ENCODE measurements at regions not wholly inside any gene's neighbourhood (a gene's known extent, or its start where the extent isn't known, plus 50 kb on each side); places are given as distances from the start of the nearest gene placed in this dataset.

DNA sequence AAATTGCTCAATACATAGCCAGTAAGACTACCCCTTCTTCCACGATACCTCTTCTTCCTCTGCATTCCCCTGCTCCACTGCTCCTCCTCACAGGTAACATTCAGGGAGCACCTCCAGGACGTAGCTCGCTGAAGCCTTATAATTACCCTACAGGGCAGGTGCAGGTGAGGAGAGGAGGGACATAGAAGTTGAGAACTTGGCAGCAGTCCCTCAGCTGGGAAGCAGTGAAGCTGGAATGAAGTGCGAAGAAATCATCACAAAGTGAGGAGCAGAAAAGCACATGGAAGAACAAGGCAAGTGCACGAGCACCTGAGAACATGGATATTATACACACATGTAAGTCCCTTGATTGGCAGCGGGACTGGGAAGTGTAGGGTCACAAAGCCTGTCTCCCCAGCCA lies 118.2 kb downstream of the HSD17B3 start:
- DNase-seq, result no peak

GRCh38 chr9:96178153-96178552 lies 123.8 kb downstream of the HSD17B3 start:
- no peak for DNase-seq

GRCh38 chr9:96177719-96178028 lies 124.3 kb downstream of the HSD17B3 start:
- no peak for DNase-seq

GRCh38 chr9:96177005-96177718 lies 124.8 kb downstream of the HSD17B3 start:
- no peak for DNase-seq

DNA sequence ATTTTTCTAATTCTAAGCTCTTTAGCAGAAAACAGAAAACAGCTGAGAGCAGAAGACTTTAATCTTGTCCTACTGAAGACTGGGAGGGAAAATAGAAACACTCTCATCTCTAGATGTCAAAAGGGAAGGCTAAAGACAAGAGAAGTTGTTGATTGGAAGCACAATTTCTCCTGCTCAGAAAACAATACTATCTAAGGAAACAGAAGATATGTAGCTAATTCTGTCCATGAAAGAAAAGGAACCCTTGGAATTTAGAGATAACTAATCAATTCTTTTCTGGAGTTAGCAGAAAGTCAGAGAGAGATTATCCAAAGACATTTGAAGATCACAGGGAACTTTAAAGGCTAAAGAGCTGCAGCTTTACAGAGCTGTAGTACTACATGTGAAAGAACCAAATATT lies 126.2 kb downstream of the HSD17B3 start:
- DNase-seq, result no peak

- DNase-seq, result no peak
These were observed 127.0 kb downstream of the HSD17B3 start for GRCh38 chr9:96175001-96175400.

DNA sequence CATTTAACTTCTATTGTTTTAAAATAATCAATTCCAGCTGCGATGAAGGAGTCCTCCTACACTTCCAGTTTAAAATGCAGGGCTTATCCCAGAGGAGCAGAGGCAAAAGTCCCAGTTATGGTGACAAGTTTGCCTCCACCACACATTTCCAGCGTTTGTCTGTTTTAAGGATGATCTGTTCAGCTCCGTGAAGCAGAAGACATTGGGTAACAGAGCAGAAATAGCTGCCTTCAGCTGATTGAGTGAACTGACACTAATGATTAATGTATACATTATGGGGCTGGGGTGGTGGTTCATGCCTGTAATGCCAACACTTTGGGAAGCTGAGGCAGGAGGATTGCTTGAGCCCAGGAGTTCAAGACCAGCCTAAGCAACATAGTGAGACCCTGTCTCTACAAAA lies 127.6 kb downstream of the HSD17B3 start:
- no peak for DNase-seq

DNA sequence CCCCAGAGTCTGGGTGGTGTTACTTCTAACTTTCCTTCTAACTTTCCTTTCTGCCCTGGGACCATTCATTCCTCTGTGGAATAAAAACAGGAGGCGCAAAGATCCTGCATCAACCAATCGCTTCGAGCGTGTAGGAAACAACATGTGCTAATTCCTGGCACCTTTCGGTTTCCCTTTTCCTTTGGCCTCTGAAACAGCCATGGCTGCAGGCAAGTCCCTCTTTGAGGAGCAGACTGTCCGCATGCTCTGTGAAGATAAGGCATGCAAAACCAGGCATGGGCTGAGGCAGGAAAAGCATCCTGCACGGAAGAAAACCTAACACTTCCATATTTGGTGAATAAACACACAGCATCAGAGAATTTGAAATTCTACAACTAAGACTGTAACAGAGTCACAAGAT lies 128.3 kb downstream of the HSD17B3 start:
- DNase-seq, result no peak

DNA sequence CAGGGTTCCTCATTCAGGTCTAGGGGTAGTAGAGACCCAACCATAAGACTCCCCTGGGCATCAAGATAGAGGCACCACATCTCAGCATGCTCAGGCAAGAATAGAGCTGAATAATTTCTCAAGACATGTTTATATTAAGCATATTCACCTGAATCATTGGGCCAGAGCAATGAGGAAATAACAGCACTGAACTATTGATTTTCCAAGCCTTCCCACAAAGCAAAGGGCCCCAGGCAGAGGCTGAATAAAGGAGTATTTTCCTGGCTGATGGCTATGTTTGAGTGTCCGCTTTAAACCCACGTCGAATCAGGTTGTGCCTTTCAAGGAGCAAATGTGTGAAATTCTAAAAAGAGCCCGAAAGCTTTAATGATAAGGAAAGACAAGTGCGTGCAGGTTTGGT lies 129.2 kb downstream of the HSD17B3 start:
- DNase-seq, result no peak

DNA sequence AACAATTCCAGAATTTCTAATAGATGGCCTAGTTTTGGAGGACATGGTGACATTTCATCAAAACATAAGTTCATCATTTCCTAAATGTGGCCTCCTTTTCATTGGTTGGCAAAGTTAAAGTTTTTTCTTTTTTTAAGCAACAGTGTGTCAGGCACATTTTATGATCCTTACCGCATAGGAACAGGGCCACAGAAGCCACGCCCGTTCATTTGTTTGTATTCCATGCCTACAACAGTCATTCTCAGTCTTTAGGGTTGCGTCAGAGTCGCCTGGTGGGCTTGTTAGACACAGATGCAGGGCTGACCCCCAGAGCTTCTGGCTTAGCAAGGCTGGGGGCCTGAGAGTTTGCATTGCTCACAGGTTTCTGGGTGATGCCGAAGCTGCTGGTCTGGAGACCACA lies 130.2 kb downstream of the HSD17B3 start:
- no peak for DNase-seq

- DNase-seq, result no peak
These were observed 132.1 kb downstream of the HSD17B3 start for GRCh38 chr9:96169901-96170300.

- DNase-seq, result no peak
These were observed 132.5 kb downstream of the HSD17B3 start for GRCh38 chr9:96169484-96169883.

DNA sequence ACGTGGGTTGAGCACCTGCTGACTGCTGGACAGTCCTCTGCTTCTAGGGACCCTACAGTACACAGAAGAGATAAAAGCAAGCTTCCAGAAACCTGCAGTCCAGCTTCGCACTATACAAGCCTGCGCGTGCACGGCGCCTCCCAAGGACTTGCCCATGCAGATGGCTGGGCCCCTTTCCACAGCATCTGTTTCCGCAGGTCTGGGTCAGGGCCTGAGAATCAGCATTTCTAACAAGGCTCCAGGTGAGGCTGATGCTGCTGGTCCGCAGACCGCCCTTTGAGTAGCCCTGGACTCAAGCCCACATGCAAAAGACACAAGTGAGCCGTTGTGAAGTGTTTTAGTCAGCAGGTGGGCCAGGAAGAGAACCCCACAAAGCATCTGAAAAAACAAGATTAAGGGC lies 133.1 kb downstream of the HSD17B3 start:
- DNase-seq, result no peak

DNA sequence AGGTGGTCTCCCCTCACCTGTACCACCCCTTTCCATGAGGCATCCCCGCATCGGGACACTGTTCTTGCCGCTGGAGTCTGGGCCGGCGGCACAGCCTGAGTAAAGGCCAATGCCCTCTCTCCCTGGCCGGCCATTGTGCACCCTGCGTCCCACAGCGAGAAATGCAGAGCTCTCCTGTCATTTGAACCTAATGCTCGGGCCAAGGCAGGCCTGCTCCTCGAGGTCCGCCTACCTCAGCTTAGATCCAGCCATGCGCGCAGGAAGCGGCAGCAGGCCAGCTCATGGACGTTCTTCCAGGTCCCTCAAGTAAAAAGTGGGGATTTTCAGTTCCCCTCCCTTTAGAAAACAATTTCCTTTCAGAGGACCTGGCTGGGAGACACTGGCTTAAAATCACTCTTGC lies 135.0 kb downstream of the HSD17B3 start:
- DNase-seq, result no peak

DNA sequence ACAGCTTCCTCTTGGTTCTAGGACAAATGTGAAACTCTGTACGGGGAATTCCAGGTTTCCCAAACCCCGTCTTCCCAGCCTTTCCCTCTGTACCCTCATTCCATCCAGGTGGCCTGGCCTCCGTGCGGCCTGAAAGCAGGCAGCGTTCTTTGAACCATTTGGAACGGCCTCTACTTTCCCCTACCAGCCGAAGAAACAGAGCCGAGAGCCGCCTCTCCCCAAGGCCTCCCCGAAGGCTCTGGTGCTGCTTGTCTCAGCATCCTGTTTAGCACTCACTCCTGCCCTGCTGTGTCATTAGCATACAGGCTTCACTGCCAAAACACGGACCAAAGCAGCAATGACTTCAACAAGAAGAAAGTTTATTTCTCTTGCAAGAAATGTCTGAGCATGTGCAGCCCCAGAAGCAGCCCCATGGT lies 137.7 kb downstream of the HSD17B3 start:
- DNase-seq, result no peak

GRCh38 chr9:96163712-96164111 lies 138.3 kb downstream of the HSD17B3 start:
- no peak for DNase-seq

DNA sequence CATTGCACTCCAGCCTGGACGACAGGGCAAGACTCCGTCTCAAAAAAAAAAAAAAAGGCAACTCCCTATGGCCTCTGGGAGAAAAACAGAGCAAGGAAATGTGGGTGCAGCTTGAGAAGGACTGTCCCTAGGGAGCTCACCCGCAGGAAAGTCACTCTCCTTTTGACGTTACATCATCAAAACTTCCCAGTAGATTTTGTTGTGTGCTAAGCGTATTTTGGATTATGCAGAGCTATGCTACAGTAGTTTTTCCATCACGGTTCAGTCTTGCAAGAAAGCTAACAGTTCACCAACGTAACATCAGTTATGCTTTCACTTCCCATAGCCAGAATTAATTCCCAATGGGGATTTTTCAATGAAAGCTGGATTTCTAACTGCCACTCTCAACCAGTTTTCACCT lies 138.8 kb downstream of the HSD17B3 start:
- DNase-seq, result no peak

DNA sequence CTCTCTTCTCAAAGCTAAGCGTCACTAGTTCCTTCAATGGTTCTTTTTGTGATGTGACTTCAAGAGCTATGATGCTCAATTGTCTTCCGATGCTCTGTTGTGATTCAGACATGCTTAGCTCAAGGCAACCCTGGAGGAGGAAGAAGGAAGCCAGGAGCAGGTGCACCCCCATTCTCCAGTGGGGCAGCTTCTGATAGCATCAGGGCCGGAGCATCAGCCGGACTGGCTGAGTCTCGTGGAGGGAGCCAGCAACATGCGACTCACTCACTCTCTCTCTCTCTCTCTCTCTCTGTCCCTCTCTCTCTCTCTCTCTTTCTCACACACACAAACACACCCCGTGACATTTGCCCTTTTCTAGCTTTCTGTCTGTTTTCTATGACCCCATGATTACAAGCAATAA lies 140.2 kb downstream of the HSD17B3 start:
- no peak for DNase-seq

DNA sequence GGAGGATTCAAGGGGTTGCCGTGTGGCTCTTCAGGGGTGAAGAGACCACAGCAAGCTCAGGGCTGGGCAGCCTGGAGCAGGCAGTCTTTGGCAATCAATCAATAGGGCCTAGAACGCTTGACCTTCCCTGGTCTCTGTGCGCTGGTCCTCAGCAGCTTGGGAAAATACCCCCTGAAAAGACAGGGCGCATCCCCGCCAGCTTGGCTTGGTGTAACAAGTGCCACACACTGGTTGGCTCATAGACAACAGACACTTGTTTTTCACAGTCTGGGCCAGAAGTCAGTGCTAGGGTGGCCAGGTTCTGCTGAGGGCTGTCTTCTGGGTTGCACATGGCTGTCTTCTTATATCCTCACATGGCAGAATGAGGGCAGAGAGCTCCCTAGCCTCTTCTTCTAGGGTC lies 141.1 kb downstream of the HSD17B3 start:
- DNase-seq, result no peak

- DNase-seq, result no peak
These were observed 141.8 kb downstream of the HSD17B3 start for GRCh38 chr9:96160168-96160567.

- DNase-seq, result no peak
These were observed 142.4 kb downstream of the HSD17B3 start for GRCh38 chr9:96159596-96159995.

GRCh38 chr9:96158909-96159575 lies 142.9 kb downstream of the HSD17B3 start:
- peak; percentile 54 to 57 for DNase-seq

DNA sequence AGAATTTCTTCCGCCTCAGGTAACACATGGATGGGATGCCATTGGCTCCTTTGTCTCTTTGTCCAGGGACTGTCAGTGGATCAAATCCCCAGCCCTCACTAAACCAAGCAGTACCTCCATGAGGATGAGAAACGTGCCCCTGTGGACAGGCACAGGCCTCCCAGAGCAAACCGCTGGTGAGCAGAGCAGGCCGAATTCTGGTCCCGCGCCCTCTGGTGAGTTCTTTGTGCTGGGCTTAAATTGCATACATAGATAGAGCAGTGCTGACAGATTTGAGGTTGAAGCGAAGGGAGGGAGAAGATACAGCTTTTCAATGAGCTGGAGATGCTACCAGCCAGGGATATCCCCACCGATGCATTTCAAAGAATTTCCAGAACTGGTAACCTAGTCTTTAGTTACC lies 143.8 kb downstream of the HSD17B3 start:
- DNase-seq, result no peak

- no peak for DNase-seq
These were observed 144.3 kb downstream of the HSD17B3 start for GRCh38 chr9:96157675-96158074.

Data from Kasumi-1 (cell line).